HG02798 (cell line): ENCODE measurements at regions not wholly inside any gene's neighbourhood (a gene's known extent, or its start where the extent isn't known, plus 50 kb on each side); places are given as distances from the start of the nearest gene placed in this dataset.

Experiments used
- ATAC-seq: cut with Tn5 transposase; IDR thresholded peaks from one replicate; pipeline ENCODE4 v1.9.1; 2021; ENCODE audit warnings: mild to moderate bottlenecking; ENCODE audit not compliant: unreplicated experiment, poor library complexity

GRCh38 chr12:30508205-30508967, 187.3 kb downstream of the IPO8 start:
- ATAC-seq, result no peak

GRCh38 chr12:30507576-30507975, 188.1 kb downstream of the IPO8 start:
- no peak for ATAC-seq

- no peak for ATAC-seq
Observed at GRCh38 chr12:30506411-30506810, 189.3 kb downstream of the IPO8 start.

GRCh38 chr12:30501718-30502117, 194.0 kb downstream of the IPO8 start:
- no peak for ATAC-seq

GRCh38 chr12:30500532-30500931, 195.1 kb downstream of the IPO8 start:
- ATAC-seq, result peak; percentile 64

GRCh38 chr12:30485230-30485890, 210.3 kb downstream of the IPO8 start:
- ATAC-seq, result no peak

GRCh38 chr12:30484658-30485057, 211.0 kb downstream of the IPO8 start:
- ATAC-seq, result no peak

GRCh38 chr12:30482650-30483049, 213.0 kb downstream of the IPO8 start:
- ATAC-seq, result no peak

- no peak for ATAC-seq
Observed at GRCh38 chr12:30473274-30473673, 222.4 kb downstream of the IPO8 start.

- ATAC-seq, result no peak
Observed at GRCh38 chr12:30466093-30466585, 229.5 kb downstream of the IPO8 start.

- no peak for ATAC-seq
Observed at GRCh38 chr12:30463636-30464035, 232.0 kb downstream of the IPO8 start.

- no peak for ATAC-seq
Observed at GRCh38 chr12:30462249-30462648, 233.4 kb downstream of the IPO8 start.

- no peak for ATAC-seq
Observed at GRCh38 chr12:30461026-30461615, 234.5 kb downstream of the IPO8 start.

GRCh38 chr12:30458453-30458852, 237.2 kb downstream of the IPO8 start:
- ATAC-seq, result no peak

- ATAC-seq, result no peak
Observed at GRCh38 chr12:30457621-30458289, 237.9 kb downstream of the IPO8 start.

- no peak for ATAC-seq
Observed at GRCh38 chr12:30450872-30451271, 244.8 kb downstream of the IPO8 start.

GRCh38 chr12:30450226-30450625, 245.4 kb downstream of the IPO8 start:
- no peak for ATAC-seq

- ATAC-seq, result no peak
Observed at GRCh38 chr12:30448038-30448437, 247.6 kb downstream of the IPO8 start.

GRCh38 chr12:30447061-30447750, 248.5 kb downstream of the IPO8 start:
- no peak for ATAC-seq

- no peak for ATAC-seq
Observed at GRCh38 chr12:30442461-30442860, 253.2 kb downstream of the IPO8 start.
